Hepatocyte (in vitro differentiated cells): ENCODE measurements at regions not wholly inside any gene's neighbourhood (a gene's known extent, or its start where the extent isn't known, plus 50 kb on each side); places are given as distances from the start of the nearest gene placed in this dataset.

Experiments
- CTCF ChIP-seq: fragments of 200-600 bp; sonication (generic); IDR thresholded peaks from 2 replicates; pipeline ENCODE4 v1.5.1; 2016; ENCODE audit warnings: antibody characterized with exemption, mild to moderate bottlenecking; ENCODE audit not compliant: poor library complexity
- EZH2 ChIP-seq: fragments of 200-600 bp; sonication (generic); IDR thresholded peaks from 2 replicates; pipeline ENCODE4 v1.6.1; 2016; ENCODE audit warnings: antibody characterized with exemption, mild to moderate bottlenecking, borderline replicate concordance
- EZH2phosphoT487 ChIP-seq: fragments of 200-600 bp; sonication (generic); IDR thresholded peaks from one replicate; pipeline ENCODE4 v1.6.1; 2018; ENCODE audit warnings: antibody characterized with exemption, mild to moderate bottlenecking, low read depth, moderate library complexity; ENCODE audit not compliant: unreplicated experiment, severe bottlenecking

DNA sequence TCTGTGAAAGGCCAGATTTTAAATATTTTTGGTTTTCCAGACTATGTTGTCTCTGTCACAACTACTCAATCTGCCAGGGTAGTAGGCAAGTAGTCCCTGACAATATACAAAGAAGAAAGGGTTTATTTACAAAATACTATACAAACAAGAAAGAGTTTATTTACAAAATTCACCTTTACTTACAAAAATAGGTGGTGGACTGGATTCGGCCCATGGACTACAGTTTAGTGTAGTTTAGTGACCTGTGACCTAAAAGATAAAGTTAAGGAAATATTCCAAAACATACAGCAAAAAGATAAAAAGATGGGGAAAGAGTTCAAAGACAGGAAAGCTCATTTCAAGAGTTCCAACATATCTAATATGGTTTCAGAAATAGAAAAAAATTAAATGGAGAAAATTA lies 52.9 kb upstream of the MAP10 start:
- TF ChIP-seq CTCF (no peak), EZH2phosphoT487 (no peak), EZH2 (no peak)
